Inflammatory macrophage treated with lipopolysaccharide for 4 hours (primary cell): ENCODE measurements at regions not wholly inside any gene's neighbourhood (a gene's known extent, or its start where the extent isn't known, plus 50 kb on each side); places are given as distances from the start of the nearest gene placed in this dataset.
A peak's percentile ranks its signal among the peaks of the same experiment; 100 is the strongest.

ENCODE experiments used
- DNase-seq: peaks from one replicate; pipeline ENCODE4 v3.0.0-alpha.2; 2020

DNA sequence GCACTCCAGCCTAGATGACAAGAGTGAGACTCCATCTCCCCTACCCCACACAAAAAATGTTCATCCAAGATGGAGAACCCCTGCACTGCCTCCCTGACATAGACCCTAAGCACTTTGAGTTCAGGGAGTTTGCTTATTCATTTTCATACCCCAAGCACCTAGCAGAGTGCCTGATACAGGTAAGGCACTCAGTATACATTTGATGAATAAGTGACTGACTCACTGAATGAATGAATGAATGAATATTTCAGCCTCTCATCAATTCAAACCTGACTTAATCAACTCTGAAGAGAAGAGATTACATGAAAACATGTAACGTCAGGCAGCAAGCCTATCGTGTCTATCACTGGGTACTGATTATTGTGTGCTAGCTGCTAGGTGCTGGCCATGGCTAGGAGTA is 121.3 kb upstream of the GADD45A start:
- no peak for DNase-seq

DNA sequence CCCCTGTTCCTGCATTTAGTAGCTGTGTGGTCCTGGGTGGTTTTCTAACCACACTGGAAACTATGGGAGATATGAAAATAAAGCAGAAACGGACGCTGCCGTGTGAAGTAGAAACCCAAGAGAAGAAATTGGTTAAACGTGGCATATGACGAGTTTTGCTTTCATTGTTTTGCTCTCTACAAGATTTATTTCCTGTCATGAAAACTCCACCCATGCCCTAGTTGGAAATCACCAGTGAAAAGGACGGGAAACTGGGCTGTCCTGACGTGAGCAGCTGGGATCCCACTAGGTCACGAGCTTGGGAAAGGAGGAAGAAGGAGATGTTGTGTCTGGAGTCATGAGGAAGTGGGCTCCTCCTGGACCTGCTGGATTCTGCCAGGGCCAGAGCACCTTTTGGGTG is 120.8 kb upstream of the GADD45A start:
- peak; percentile 30 for DNase-seq

GRCh38 chr1:67566803-67567377 is 118.1 kb upstream of the GADD45A start:
- no peak for DNase-seq

DNA sequence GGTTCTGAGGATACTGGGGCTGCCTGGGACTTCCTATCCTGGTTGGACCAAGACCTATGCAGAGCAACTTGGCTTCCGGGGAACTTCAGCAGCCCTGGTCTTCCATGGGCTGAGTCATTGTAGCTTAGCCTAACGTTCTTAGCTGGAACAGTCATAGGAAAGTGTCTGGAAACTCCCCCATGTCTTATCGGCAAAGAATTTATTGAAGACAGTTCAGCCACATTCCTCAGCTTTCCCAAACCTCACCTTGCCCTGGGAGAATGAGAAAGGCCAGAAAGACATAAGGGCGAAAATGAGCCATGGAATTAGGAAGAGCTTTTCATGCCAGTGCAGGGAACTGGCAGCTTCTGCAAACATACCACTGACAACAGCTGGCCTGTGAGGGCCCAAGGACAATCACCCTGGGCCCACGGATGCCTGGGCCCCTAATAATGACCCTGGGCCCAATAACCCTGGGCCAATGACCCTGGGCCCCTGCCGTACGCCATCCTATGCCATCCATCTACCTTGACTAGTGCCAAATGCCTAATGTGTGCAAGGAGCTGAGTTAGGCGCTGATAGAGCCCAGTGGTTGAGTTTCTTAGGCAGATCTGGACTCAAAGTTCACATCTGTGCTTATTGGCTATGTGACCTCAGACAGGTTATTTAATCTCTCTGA is 114.4 kb upstream of the GADD45A start:
- no peak for DNase-seq

DNA sequence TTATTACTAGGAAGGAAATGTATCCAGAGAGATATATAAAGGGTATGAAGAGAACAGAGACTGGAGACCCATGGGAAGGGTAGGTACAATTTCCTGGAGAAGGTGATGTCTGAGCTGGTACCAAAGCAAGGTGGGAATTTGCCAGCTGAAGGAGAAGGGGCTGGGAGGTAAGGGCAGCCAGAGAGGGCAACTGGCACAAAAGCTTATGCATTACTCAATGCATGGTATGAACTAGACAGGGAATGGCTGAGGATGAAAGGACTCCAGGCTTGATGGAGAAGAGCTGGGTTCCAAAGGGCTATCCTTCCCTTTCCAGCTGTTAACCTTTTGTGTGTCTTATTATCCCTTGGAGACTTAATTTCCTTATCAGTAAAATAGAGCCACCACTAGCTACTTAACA is 113.6 kb upstream of the GADD45A start:
- DNase-seq, result no peak

GRCh38 chr1:67571901-67572593 is 113.0 kb upstream of the GADD45A start:
- no peak for DNase-seq

DNA sequence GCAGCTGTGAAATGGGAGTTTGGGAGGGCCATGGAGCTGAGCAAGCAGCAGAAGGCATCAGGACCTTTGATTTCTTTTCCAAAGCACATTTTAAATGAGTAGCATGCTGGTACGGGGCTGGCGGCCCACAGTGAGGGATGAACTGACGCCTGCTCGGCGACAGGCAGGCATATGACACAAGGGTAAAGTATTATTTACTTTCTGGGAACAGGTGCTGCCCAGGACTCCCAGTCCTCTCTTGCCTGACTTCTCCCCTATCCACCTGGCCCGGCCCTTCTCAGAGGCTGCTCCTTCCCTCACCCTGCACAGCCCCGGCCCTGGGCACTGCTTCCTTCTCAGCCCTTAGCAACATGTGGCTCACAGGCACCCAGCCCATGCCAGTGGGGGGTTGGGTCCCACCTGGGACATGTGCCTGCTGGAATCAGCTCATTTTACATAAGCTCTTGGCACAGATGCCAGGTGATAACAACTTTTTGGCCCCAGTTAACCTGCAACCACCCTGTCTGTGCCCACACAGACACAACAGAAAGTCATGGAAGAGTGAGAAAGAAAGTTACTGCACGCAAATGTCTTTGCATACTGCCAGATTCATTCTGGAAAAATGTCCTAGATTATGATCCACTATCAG is 112.3 kb upstream of the GADD45A start:
- DNase-seq, result no peak

DNA sequence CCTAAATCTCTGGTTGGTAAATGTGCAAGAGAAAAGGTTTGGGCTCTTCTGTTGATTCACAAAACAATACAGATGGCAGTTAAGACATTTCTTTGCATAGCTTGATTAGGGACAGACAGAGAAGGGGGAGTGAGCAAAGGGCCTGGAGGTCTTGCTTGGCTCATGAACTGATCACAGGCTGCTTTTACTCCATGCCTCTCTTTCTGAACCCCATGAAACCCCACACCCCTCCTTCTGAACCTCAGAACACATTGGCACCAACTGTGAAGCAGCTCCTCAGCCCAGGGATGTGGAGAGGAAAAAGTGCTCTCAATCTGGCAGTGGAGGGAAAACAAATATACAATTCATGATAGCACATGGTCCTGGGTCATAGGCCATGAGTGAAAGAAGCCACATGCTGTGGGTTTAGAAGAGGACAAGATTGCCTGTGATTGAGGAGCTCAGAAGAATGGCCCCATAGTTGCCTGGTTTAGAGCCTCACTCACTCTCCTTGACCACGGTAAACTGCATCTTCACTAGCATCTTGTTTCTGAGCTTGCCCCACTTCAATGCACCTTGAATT is 111.6 kb upstream of the GADD45A start:
- DNase-seq, result no peak

GRCh38 chr1:67574221-67574620 is 110.8 kb upstream of the GADD45A start:
- DNase-seq, result no peak

GRCh38 chr1:67575861-67576260 is 109.1 kb upstream of the GADD45A start:
- no peak for DNase-seq

DNA sequence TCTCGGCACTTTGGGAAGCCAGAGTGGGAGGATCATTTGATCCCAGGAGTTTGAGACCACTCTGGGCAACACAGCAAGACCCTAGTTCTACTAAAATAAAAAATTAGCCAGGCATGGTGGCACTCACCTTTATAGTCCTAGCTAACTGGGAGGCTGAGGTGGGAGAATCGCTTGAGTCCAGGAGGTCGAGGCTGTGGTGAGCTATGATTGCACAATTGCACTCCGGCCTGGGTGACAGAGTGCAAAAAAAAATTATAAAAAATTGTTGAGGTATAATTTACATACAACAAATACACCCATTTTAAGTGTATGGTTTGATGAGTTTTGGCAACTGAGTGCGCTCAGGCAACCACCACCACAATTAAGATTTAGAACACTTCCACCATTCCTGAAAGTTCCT is 108.5 kb upstream of the GADD45A start:
- no peak for DNase-seq

- no peak for DNase-seq
Observed at GRCh38 chr1:67577646-67578045, 107.4 kb upstream of the GADD45A start.

- DNase-seq, result no peak
Observed at GRCh38 chr1:67578397-67579020, 106.5 kb upstream of the GADD45A start.

GRCh38 chr1:67579623-67580394 is 105.2 kb upstream of the GADD45A start:
- no peak for DNase-seq

DNA sequence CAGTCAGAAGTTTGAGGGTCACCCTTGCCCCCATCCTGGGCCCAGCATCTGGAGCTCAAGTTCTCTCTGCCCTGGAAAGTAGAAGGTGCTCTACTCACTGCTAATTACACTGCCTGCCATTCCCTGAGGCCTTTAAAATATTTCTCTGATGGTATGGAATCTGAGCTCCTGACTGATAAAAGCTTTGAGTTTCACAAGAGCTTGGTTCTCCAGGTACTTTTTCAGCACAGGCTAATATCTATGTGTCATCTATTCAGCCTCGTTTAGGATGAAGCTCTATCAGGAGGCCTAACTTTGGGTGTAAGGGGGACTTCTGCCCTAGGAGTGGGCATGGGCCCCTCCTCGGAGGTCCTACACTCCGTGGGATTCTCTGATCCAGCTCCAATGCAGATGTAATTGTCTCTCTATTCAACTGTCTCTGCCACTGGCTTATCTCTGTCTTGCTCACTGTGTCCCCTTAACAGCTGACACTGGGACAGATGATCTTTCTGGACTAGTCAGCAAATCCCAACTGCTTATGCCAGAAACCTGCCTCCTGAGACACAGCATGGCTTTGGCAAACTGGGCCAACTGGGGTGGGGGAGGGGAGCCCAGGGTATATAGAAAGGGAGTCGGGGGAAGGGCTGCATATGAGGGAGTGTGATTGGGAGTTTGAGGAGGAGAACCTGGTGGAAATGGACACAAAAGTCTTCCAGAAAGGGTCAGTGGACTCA is 104.2 kb upstream of the GADD45A start:
- no peak for DNase-seq

DNA sequence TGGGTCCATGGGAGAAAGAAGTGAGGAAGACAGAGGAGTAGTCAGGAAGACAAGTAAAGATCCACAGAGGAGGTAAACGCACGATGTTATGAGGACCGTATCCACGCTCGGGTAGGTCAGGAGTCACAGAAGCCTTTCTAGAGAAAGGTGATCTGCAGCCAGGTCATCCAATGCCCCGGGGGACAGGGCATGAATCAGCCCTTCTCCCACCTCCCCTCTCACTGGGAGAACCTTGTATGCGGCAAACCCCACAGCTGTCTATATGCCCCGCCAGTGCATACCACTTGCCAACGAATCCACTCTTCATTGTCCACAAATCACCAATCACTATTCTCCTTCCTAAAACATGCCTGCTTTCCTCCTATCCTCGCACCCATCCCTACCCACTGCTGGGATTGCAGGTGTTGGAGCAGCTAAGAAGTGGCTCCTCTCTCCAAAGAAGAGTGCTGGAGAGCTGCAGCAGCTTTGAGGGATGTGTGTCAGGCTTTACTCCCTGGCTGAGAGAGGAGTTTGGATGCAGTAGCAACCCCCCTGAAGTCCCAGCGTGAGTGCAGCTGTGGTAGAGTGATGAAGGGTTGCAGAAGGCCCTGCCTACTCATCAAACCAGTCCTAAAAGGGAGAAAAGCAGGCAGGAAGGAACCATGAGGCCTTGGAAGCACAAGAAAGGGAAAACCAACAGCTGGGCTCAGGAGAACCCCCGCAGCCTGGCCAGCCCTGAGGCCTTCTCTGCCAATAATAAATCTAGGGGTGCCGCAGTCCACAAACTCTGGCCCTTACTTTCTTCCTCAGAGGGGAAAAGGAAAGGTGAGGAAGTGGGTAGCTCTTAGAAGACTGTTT is 102.2 kb upstream of the GADD45A start:
- DNase-seq, result no peak

GRCh38 chr1:67583462-67583950 is 101.5 kb upstream of the GADD45A start:
- DNase-seq, result no peak

DNA sequence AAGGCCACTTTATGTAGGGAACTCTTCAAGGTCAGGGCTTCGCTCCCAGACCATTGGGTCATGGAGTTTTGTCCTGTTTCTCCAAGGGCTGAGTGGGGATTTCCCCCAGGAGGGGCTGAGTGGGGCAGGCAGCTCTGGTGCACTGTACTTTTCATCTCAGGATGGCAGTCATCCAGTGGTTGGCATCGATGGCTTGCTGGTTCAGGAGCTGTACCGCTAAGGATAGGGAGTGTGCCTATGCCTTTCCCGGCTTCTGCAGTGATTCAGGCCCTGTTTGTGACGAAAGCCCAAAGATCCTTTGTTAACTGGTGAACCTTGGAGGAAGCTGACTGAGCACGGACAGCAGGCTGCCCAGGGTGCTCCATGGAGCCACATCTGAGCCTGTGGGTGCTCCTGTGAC is 100.1 kb upstream of the GADD45A start:
- no peak for DNase-seq

DNA sequence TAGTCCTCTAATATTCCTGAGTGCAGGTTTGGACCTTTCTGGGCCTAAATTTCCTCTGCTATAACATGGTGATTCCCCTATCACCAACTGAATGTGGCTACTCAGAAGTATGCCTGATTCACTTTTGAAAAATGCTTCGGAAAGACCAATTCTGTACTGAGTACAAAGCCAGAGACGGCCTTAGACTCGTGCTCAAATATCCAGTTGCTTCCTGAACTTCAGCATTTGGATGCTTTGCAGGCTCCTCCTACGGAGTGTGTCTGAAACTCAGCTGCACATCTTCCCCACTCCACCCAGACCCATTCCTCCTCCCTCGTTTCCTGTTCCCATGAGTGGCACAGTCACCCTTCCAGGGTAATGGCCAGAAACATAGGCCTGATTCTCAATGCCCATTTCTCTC is 98.4 kb upstream of the GADD45A start:
- DNase-seq, result no peak

DNA sequence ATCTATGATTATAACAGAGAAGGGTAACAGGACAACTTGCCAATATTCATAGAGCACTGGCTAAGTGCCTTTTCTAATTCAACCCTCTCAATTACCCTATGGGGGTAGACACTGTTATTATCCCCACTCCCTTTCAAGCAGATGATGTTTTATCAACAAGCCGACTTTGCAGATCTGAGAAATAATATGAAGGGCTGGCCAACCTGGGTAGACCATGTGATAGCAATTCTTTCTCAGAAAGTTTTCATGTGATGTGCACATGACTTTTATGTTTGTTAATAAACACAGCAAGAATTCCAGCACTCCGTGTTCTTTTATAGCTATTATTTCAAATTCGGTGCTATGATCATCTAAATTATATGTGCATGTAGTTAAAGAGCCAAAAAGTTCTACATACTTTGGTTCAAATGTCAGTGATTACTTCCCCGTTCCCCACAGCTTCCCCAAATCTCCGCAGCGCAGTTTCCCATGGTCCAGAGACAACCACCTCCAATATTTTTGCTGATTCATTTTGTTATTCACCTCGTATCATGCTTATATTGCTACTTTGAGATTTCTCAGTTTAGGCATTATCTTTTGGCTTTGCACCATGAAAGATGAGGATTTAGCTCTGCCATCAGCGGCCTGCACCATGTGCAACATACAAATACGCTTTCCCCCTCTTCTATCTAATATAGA is 96.7 kb upstream of the GADD45A start:
- DNase-seq, result peak; percentile 53
